Effector CD4-positive, alpha-beta T cell (primary cell): ENCODE measurements at regions not wholly inside any gene's neighbourhood (a gene's known extent, or its start where the extent isn't known, plus 50 kb on each side); places are given as distances from the start of the nearest gene placed in this dataset.
"Not testable (repeated sequence)": the region's sequence is repeated elsewhere in the genome, so short reads cannot be mapped to it uniquely, and the experiment has no call there.

Experiments
- DNase-seq: peaks from one replicate; pipeline ENCODE4 v3.0.0-alpha.2; 2020

GRCh38 chr2:234373481-234374149, 123.3 kb downstream of the ARL4C start:
- DNase-seq = no peak

DNA sequence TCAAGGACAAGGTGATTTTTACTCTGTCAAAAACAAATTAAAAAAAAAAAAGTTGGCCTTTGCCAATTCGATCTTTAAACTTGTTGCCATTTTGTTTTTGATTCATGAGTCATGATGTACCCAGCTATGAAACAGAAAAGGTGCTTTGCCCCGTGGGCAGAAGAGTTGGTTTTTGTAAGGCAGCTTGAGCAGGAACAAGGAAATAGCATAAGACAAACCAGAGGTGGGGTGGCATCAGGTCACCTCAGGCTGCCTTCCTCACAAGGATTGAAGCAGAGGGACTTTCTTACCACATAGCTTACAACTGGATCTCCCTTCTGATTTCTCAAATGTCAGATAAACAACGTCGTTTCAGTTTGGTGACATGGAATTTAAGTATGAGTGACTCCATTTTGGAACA, 123.8 kb downstream of the ARL4C start:
- DNase-seq = no peak

- DNase-seq = no peak
Measured at GRCh38 chr2:234372506-234372905, 124.4 kb downstream of the ARL4C start.

DNA sequence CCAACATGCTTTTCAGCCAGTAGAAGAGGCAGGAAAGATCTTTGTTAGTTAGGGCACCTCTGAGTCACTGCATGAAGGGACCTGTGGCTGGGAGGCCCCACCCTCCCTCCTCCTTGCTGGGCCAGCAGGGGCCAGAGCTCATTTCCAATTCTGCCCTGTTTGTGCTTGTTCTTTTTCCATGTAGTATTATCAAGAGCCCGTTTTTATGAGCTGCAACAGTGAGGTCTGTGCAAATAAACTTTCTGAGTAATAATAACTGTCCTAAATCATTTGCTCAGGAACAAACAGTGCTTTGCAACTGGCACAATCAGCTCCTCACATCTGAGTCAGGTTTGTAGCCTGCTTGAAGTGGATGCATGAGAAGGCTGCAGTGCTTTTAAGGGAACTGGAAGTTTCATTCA, 128.0 kb downstream of the ARL4C start:
- peak; percentile 31 for DNase-seq

- no peak for DNase-seq
Measured at GRCh38 chr2:234366891-234367290, 130.0 kb downstream of the ARL4C start.

DNA sequence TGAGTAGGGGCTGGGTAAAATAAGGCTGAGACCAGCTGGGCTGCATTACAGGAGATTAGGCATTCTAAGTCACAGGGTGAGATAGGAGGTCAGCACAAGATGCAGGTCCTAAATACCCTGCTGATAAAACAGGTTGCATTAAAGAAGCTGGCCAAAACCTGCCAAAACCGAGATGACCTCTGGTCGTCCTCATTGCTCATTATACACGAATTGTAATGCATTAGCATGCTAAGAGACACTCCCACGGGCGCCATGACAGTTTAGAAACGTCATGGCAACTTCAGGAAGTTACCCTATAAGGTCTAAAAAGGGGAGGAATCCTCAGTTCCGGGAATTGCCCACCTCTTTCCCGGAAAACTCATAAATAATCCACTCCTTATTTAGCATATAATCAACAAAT, 132.2 kb downstream of the ARL4C start:
- no peak for DNase-seq

- DNase-seq = no peak
Measured at GRCh38 chr2:234363647-234364294, 133.1 kb downstream of the ARL4C start.

- DNase-seq = no peak
Measured at GRCh38 chr2:234363011-234363487, 133.8 kb downstream of the ARL4C start.

DNA sequence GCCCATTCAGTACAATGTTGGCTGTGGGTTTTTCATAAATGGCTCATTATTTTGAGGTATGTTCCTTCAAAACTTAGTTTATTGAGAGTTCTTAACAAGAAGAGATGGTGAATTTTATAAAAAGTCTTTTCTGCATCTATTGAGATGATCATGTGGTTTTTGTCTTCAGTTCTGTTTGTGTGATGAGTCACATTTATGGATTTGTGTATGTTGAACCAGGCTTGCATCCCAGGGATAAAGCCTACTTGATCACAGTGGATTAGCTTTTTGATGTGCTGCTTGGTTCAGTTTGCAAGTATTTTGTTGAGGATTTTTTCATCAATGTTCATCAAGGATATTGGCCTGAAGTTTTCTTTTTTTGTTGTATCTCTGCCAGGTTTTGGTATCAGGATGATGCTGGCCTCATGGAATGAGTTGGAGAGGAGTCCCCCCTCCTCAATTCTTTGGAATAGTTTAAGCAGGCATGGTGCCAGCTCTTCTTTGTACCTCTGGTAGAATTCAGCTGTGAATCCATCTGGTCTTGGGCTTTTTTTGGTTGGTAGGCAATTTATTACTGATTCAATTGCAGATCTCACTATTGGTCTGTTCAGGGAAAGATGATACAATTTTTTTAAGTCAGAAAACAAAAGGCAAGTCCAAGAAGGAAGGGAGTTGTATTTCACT, 136.4 kb downstream of the ARL4C start:
- DNase-seq = not testable (repeated sequence)

DNA sequence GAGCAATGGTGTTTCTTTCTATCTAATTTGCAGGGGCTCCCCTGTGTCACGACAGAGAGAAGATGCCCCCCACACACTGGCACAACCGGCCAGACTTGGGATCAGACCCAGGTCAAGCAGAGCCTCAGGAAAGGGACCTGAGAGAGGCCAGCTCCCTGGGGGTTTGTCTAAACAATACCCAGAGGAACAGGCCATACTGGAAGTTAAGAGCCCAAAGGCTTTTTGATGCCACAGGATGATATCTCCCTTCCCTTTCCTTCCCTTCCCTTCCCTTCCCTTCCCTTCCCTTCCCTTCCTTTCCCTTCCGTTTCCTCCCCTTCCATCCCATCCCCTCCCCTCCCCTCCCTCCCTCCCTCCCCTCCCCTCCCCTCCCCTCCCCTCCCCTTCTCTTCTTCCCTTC, 139.2 kb downstream of the ARL4C start:
- no peak for DNase-seq

GRCh38 chr2:234355808-234356365, 141.0 kb downstream of the ARL4C start:
- DNase-seq = no peak

- DNase-seq = no peak
Measured at GRCh38 chr2:234355021-234355720, 141.7 kb downstream of the ARL4C start.

DNA sequence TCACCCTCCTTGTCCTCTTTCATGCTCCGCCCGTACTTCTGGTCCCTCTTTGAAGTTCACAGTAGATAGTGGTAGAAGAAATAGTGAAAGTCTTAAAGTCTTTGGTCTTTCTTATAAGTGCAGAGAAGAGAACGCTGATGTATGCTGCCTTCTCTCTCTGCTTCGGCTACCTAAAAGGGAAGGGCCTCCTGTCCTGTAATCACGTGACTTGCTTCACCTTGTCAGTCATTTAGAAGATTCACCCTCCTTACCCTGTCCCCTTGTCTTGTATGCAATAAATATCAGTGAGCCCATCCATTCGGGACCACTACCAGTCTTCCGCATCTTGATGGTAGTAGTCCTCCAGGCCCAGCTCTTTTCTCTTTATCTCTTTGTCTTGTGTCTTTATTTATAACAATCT, 144.6 kb downstream of the ARL4C start:
- DNase-seq = no peak

- DNase-seq = not testable (repeated sequence)
Measured at GRCh38 chr2:234351866-234352265, 145.0 kb downstream of the ARL4C start.

GRCh38 chr2:234348081-234348480, 148.8 kb downstream of the ARL4C start:
- no peak for DNase-seq

GRCh38 chr2:234345921-234346320, 151.0 kb downstream of the ARL4C start:
- no peak for DNase-seq

DNA sequence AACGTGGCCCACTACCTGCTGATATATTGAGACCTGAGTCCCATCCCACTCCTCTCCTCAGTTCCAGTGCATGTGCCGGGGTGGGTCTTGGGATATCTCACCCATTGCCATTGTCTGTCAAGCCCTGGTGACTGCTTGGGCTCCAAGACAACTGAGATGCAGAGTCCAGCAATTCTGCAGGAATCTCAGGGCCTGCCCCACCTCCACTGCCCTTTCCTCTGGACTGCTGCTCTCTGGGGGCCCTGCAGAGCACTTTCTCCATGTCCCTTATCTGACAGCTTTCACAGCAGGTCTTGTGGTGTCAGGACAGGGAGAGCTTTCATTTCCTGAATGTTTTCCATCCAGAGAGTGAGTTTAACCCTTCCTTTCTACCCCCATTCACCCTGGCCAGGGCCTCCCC, 152.9 kb downstream of the ARL4C start:
- DNase-seq = no peak

DNA sequence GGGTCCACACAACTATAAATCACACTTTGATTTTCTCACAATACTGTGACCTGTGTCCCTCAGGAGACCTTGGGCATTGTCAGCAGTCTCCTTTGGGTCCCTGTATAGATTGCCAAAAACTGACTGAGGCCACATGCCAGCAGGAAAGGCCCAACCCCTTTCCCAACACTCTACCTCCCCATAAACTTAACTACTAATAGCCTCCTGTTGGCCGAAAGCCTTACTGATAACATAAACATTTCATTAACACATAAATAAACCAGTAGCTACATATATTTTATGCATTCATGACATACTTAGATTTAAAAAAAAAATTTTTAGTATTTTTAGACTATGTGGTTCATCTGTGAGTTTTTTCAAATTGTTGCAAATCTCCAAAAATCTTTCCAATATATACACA, 153.5 kb downstream of the ARL4C start:
- no peak for DNase-seq

DNA sequence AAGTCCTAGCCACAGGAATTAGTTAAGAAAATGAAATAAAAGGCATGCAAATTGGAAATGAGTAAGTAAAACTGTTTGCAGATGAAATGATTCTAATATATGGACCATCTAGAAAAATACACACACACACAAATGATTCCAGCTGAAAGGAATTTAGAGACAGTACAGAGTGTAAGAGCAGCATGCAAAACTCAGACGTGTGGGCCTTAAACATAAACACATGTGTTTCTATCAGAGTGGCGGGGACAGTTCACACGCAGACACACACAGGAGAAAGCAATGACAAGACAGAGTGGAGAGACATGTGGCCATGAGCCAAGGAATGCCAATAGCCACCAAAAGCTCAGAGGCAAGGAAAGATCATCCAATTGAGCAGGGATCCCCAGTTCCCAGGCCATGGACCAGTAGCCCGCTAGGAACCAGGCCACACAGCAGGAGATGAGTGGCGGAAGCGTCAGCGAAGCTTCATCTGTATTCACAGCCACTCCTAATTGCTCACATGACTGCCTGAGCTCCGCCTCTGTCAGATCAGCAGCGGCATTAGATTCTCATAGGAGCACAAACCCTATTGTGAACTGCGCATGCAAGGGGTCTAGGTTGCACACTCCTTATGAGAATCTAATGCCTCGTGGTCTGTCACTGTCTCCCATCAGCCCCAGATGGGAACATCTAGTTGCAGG, 155.4 kb downstream of the ARL4C start:
- DNase-seq = no peak

DNA sequence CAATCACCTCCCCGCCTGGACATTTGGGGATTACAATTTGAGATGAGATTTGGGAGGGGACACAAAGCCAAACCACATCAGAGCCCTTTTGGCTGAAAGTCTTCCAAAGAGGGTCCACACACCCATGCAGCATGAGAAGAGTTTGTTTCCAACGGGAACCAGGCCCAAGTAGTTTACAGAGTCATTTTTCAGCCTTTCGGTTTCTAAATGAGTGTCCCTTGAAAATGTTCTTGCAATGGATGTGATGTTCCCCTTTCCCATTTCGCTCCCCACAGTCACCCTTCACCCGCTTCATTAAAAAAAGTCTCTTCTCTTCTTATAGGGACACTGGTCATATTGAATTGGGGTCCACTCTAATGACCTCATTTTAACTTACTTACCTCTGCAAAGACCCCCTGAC, 157.4 kb downstream of the ARL4C start:
- no peak for DNase-seq

GRCh38 chr2:234339011-234339410, 157.9 kb downstream of the ARL4C start:
- no peak for DNase-seq

DNA sequence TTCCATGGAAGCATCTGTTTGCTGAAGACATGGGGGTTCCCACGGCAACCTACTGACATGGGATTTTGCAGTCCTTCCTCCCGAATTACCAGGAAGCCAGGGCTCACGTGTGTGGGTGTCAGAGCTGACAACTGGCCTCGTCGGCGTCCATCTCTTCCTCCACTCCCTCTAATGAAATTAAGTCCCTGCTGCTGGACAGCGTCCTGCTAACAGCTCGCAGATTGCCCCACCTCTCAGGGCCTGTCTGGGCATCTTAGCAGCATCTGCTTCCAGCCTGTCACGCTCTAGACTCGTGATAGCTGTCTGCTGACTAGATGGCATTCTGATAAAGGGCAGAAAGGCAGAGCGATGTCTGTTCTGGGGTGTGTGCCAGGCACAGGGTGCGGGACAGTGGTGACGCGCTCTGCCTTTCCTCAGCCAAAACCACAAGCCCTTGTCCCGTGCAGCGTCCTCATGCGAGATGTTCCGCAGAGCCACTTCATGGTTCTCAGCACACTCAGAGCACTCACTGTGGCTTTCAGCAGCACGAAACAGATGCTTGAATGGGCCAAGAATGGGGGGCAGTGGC, 161.1 kb downstream of the ARL4C start:
- peak; percentile 51 for DNase-seq
